ENCODE measurements at regions not wholly inside any gene's neighbourhood (a gene's known extent, or its start where the extent isn't known, plus 50 kb on each side); places are given as distances from the start of the nearest gene placed in this dataset.

- H4K5ac ChIP-seq (ENCODE audit: insufficient read length, low read depth, low read length) = no peak overlapping the region
- H3K36me3 ChIP-seq (ENCODE audit: control insufficient read depth in 2 of 4, insufficient read depth in 4 of 4, low read length in 3 of 4) = no peaks in the 10 kb centered on the region
- H3K23me2 ChIP-seq (ENCODE audit: low read depth, low read length) = no peaks in the 10 kb centered on the region
- ChIA-PET POLR2A (ENCODE audit: partially characterized antibody) (no interaction called here), CTCF (ENCODE audit: partially characterized antibody) (no interaction called here)
- H3K4ac ChIP-seq (replicated peaks; ENCODE audit: insufficient read length, low read depth, low read length) = no peak overlapping the region
- H3K4me3 ChIP-seq (ENCODE audit: extremely low read depth in 1 of 4, insufficient read depth in 2 of 4, low read depth in 3 of 4, low read length in 4 of 4) = no peak overlapping the region
- H3K9ac ChIP-seq (replicated peaks in 1 of 4; ENCODE audit: extremely low read depth in 1 of 4, low read depth in 3 of 4, low read length in 3 of 4) = no peak overlapping the region
- H3K27me3 ChIP-seq (replicated peaks in 1 of 4; ENCODE audit: control insufficient read depth in 3 of 4, extremely low read depth in 1 of 4, insufficient read depth in 3 of 4, low read length in 3 of 4) = no peaks in the 10 kb centered on the region
- H2AFZ ChIP-seq (ENCODE audit: low read length) = no peak overlapping the region
- H3K23ac ChIP-seq (ENCODE audit: insufficient read length) = no peak overlapping the region
- H3K79me2 ChIP-seq (ENCODE audit: control insufficient read depth in 1 of 2, insufficient read depth in 2 of 2, low read length in 2 of 2) = no peaks in the 10 kb centered on the region
- no peak overlapping the region for H2BK15ac ChIP-seq (ENCODE audit: low read length)
- H4K8ac ChIP-seq (ENCODE audit: extremely low read depth, insufficient read depth, low read length) = no peak overlapping the region
- no peak overlapping the region for H3K4me2 ChIP-seq (ENCODE audit: insufficient read depth in 1 of 2, low read depth in 2 of 2, low read length in 2 of 2)
- H3K27ac ChIP-seq (ENCODE audit: low read depth, low read length) = no peak overlapping the region
- DNase-seq (ENCODE audit: low read depth in 1 of 2, low spot score in 2 of 2) = no peak
- TF ChIP-seq POU5F1 (IDR thresholded peaks at IDR 0.05; ENCODE audit: low read depth, low read length) = no peak
- no peak for TF ChIP-seq HDAC6 (IDR thresholded peaks at IDR 0.05; ENCODE audit: low read depth, low read length)
- no peak for TF ChIP-seq BACH1 (IDR thresholded peaks at IDR 0.05; ENCODE audit: low read length)
- no peak for TF ChIP-seq SIRT6 (IDR thresholded peaks at IDR 0.05; ENCODE audit: low read length)
- no peak for TF ChIP-seq BCL11A (IDR thresholded peaks at IDR 0.05; ENCODE audit: low read depth in 2 of 2, low read length in 2 of 2)
- TF ChIP-seq SIX5 (IDR thresholded peaks at IDR 0.05; ENCODE audit: low read depth, low read length) = no peak
- TF ChIP-seq ATF2 (IDR thresholded peaks at IDR 0.05; ENCODE audit: low read length) = no peak
- no peak overlapping the region for H3K18ac ChIP-seq (ENCODE audit: extremely low read depth, low read length)
- no peak overlapping the region for H2AK5ac ChIP-seq (ENCODE audit: low read depth, low read length)
- H2BK12ac ChIP-seq (ENCODE audit: low read depth, low read length) = no peak overlapping the region
- WGBS, 2 experiments (ENCODE audit: extremely low coverage in 1 of 2, insufficient coverage in 1 of 2, insufficient read length in 1 of 2, insufficient replicate concordance in 2 of 2, low coverage in 1 of 2, low lambda C conversion rate in 2 of 2, missing lambda C conversion rate in 1 of 2) = 80% methylated on average over 2 of the region's 2 CpGs; no CpG with 5 or more reads in 1 of the 2 experiments
- H2BK120ac ChIP-seq (replicated peaks; ENCODE audit: low read depth, low read length) = no peak overlapping the region
- H3K9me3 ChIP-seq (ENCODE audit: insufficient read depth in 2 of 2, low read depth in 1 of 2, low read length in 1 of 2) = peaks cover 0 to 3% of the 10 kb centered on the region in 2 experiments; a peak in 1 of 4 replicates
- H4K91ac ChIP-seq (replicated peaks; ENCODE audit: insufficient read length, low read length) = no peak overlapping the region
- FAIRE-seq = no peak
- no peak overlapping the region for H2BK20ac ChIP-seq (ENCODE audit: low read length)
- no peaks in the 10 kb centered on the region for H4K20me1 ChIP-seq (replicated peaks in 1 of 2; ENCODE audit: control insufficient read depth in 1 of 2, insufficient read depth in 2 of 2, low read length in 2 of 2)
- H3K4me1 ChIP-seq (replicated peaks in 1 of 4; ENCODE audit: control insufficient read depth in 3 of 4, insufficient read depth in 4 of 4, low read length in 3 of 4) = no peaks in the 10 kb centered on the region
- no peaks in the 10 kb centered on the region for H3K79me1 ChIP-seq (ENCODE audit: low read depth, low read length)
- no peak overlapping the region for H2BK5ac ChIP-seq (ENCODE audit: low read depth, low read length)
- H3K56ac ChIP-seq (replicated peaks; ENCODE audit: insufficient read length, low read depth, low read length) = no peak overlapping the region
- no peak overlapping the region for H3K14ac ChIP-seq (ENCODE audit: insufficient read length)
Measured at GRCh38 chr6:145093226-145093625, 642.1 kb downstream of the EPM2A start.

All from H1 (cell line).